H7 (cell line): ENCODE measurements at regions not wholly inside any gene's neighbourhood (a gene's known extent, or its start where the extent isn't known, plus 50 kb on each side); places are given as distances from the start of the nearest gene placed in this dataset.
"Not testable (repeated sequence)": the region's sequence is repeated elsewhere in the genome, so short reads cannot be mapped to it uniquely, and the experiment has no call there.

Experiments used
- DNase-seq: peaks from one replicate; pipeline ENCODE4 v3.0.0; 2012
- H3K27me3 ChIP-seq: 2 replicates; pipeline ENCODE4 v1.6.0; 2011; ENCODE audit warnings: mild to moderate bottlenecking, low read length; ENCODE audit not compliant: control insufficient read depth, insufficient read depth
- H3K36me3 ChIP-seq: replicated peaks from 2 replicates; pipeline ENCODE4 v1.5.1; 2011; ENCODE audit warnings: low read length; ENCODE audit not compliant: control insufficient read depth, insufficient read depth
- H3K4me3 ChIP-seq: 2 replicates; pipeline ENCODE4 v1.5.1; 2011; ENCODE audit warnings: low read depth, mild to moderate bottlenecking, control low read depth, low read length, moderate library complexity; ENCODE audit not compliant: insufficient read depth

GRCh38 chr10:27291253-27291895 is 50.8 kb upstream of the ACBD5 start:
- H3K4me3 ChIP-seq, H3K36me3 ChIP-seq, DNase-seq, H3K27me3 ChIP-seq: not testable (repeated sequence)
